ENCODE measurements at regions not wholly inside any gene's neighbourhood (a gene's known extent, or its start where the extent isn't known, plus 50 kb on each side); places are given as distances from the start of the nearest gene placed in this dataset.

- TF ChIP-seq ZNF335 (tag by site-specific recombination; conservative IDR thresholded peaks at IDR 0.05) = peak; percentile 48
- no peak for TF ChIP-seq ZNF398 (tag by site-specific recombination; IDR thresholded peaks at IDR 0.05)
- TF ChIP-seq HOXA7 (CRISPR knock-in tag; IDR thresholded peaks at IDR 0.05; ENCODE audit: borderline replicate concordance) = no peak
- TF ChIP-seq, protein P1, sequence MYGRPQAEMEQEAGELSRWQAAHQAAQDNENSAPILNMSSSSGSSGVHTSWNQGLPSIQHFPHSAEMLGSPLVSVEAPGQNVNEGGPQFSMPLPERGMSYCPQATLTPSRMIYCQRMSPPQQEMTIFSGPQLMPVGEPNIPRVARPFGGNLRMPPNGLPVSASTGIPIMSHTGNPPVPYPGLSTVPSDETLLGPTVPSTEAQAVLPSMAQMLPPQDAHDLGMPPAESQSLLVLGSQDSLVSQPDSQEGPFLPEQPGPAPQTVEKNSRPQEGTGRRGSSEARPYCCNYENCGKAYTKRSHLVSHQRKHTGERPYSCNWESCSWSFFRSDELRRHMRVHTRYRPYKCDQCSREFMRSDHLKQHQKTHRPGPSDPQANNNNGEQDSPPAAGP (tag by site-specific recombination; IDR thresholded peaks at IDR 0.05) = no peak
- TF ChIP-seq RBAK (tag by site-specific recombination; IDR thresholded peaks at IDR 0.05) = no peak
- TF ChIP-seq ZNF473 (tag by site-specific recombination; IDR thresholded peaks at IDR 0.05) = no peak
- TF ChIP-seq, protein P2, sequence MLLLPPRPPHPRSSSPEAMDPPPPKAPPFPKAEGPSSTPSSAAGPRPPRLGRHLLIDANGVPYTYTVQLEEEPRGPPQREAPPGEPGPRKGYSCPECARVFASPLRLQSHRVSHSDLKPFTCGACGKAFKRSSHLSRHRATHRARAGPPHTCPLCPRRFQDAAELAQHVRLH (tag by site-specific recombination; IDR thresholded peaks at IDR 0.05) = no peak; the same call in 1 of the 2 replicates
- TF ChIP-seq ZNF501 (tag by site-specific recombination; IDR thresholded peaks at IDR 0.05) = no peak
- no peak for TF ChIP-seq ZNF140 (tag by site-specific recombination; IDR thresholded peaks at IDR 0.05)
- no peak for TF ChIP-seq ZNF341 (tag by site-specific recombination; IDR thresholded peaks at IDR 0.05; ENCODE audit: low read depth)
- no peak for TF ChIP-seq PRDM2 (tag by site-specific recombination; IDR thresholded peaks at IDR 0.05; ENCODE audit: borderline replicate concordance)
Measured at GRCh38 chr1:227437495-227438008, 119.3 kb upstream of the CDC42BPA start (continued).

DNA sequence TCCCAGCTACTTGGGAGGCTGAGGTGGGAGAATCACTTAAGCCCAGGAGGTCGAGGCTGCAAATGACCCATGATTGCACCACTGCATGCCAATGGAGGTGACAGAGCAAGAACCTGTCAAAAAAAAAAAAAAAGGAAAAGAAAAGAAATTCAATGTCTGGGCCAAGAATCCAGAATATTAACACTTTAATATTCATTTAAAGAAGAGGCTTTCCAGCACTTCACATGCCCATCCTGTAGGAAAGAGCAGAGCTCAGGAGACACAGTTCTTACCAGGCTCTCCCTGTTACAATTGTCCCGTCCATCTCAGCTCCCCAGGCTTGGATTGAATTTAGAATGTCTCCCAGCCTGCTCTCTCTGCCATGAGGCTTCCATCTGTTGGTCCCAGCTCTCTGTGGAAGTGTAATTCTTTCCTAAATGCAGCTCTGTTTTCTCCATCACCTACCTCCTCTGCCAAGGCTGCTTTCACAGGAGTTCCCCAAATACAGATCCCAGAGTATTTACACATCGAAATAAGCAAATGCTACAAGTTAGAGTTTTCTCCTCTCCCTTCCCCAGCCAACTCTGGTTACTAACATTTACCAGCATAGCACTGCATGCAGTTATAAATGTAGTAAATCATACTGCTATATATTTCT is 116.6 kb upstream of the CDC42BPA start:
- no peak for TF ChIP-seq ZNF654 (tag by site-specific recombination; IDR thresholded peaks at IDR 0.05; ENCODE audit: low read depth)
- no peak for TF ChIP-seq YY2 (tag by site-specific recombination; IDR thresholded peaks at IDR 0.05)
- peak; percentile 38 for TF ChIP-seq ZBTB17 (tag by site-specific recombination; IDR thresholded peaks at IDR 0.05)
- TF ChIP-seq, protein P3, sequence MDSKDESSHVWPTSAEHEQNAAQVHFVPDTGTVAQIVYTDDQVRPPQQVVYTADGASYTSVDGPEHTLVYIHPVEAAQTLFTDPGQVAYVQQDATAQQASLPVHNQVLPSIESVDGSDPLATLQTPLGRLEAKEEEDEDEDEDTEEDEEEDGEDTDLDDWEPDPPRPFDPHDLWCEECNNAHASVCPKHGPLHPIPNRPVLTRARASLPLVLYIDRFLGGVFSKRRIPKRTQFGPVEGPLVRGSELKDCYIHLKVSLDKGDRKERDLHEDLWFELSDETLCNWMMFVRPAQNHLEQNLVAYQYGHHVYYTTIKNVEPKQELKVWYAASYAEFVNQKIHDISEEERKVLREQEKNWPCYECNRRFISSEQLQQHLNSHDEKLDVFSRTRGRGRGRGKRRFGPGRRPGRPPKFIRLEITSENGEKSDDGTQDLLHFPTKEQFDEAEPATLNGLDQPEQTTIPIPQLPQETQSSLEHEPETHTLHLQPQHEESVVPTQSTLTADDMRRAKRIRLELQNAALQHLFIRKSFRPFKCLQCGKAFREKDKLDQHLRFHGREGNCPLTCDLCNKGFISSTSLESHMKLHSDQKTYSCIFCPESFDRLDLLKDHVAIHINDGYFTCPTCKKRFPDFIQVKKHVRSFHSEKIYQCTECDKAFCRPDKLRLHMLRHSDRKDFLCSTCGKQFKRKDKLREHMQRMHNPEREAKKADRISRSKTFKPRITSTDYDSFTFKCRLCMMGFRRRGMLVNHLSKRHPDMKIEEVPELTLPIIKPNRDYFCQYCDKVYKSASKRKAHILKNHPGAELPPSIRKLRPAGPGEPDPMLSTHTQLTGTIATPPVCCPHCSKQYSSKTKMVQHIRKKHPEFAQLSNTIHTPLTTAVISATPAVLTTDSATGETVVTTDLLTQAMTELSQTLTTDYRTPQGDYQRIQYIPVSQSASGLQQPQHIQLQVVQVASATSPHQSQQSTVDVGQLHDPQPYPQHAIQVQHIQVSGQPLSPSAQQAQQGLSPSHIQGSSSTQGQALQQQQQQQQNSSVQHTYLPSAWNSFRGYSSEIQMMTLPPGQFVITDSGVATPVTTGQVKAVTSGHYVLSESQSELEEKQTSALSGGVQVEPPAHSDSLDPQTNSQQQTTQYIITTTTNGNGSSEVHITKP (tag by site-specific recombination; IDR thresholded peaks at IDR 0.05) = 0 out of 2 replicates have a peak, but pooled peaks have one; percentile 20
- no peaks in the 10 kb centered on the region for H3K9me3 ChIP-seq (ENCODE audit: control insufficient read depth, insufficient read depth, low read depth, low read length)
- no peaks in the 10 kb centered on the region for H3K36me3 ChIP-seq (ENCODE audit: control insufficient read depth in 2 of 2, insufficient read depth in 1 of 2, low read length in 2 of 2)
- ChIA-PET CTCF (interaction anchor here (0.6 to 1.6 kb wide), 3 partner anchors 13 to 495 kb away, joined by 3 to 6 read pairs (median 4); no protein-coding TSS in a partner anchor), POLR2A (no interaction called here)
- H3K4me1 ChIP-seq (ENCODE audit: control insufficient read depth, insufficient read depth, low read length) = 0 out of 2 replicates have a peak, but pooled peaks cover 2% of the 10 kb centered on the region
- H3K4me3 ChIP-seq (ENCODE audit: low read depth, low read length) = no peak overlapping the region
- no peak overlapping the region for H3K27ac ChIP-seq (ENCODE audit: extremely low read depth, low read depth, low read length)
